Neural progenitor cell (in vitro differentiated cells): ENCODE measurements at regions not wholly inside any gene's neighbourhood (a gene's known extent, or its start where the extent isn't known, plus 50 kb on each side); places are given as distances from the start of the nearest gene placed in this dataset.

Source experiments
- EZH2 ChIP-seq: fragments of 200-600 bp; sonication (generic); IDR thresholded peaks from 2 replicates; pipeline ENCODE4 v1.6.1; 2017; ENCODE audit warnings: antibody characterized with exemption, mild to moderate bottlenecking, moderate library complexity
- TF ChIP-seq, protein P1 (sequence below): fragments of 200-600 bp; sonication (generic); IDR thresholded peaks from 2 replicates; pipeline ENCODE4 v1.5.1; 2017; ENCODE audit warnings: antibody characterized with exemption, mild to moderate bottlenecking

DNA sequence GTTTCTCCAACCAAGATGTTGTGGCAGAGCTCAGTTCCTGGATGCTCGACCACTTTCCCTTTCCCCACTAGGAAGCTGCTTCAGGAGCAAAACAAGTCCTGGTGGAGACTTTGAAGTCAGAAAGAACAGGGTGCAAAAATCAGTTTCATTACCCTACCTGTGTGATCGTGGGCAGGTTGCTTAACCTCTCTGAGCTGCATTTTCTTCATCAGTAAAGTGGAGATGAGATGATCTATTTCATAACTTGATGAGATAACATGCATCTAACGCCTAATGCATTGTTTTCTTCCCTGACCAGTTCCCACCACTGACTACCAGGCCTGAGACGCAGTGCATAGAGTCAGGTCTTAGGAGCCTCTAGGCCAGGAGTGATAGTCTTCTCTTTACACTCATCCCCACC, 470.0 kb downstream of the SOX6 start:
- no peak for TF ChIP-seq EZH2
- TF ChIP-seq, protein P1, sequence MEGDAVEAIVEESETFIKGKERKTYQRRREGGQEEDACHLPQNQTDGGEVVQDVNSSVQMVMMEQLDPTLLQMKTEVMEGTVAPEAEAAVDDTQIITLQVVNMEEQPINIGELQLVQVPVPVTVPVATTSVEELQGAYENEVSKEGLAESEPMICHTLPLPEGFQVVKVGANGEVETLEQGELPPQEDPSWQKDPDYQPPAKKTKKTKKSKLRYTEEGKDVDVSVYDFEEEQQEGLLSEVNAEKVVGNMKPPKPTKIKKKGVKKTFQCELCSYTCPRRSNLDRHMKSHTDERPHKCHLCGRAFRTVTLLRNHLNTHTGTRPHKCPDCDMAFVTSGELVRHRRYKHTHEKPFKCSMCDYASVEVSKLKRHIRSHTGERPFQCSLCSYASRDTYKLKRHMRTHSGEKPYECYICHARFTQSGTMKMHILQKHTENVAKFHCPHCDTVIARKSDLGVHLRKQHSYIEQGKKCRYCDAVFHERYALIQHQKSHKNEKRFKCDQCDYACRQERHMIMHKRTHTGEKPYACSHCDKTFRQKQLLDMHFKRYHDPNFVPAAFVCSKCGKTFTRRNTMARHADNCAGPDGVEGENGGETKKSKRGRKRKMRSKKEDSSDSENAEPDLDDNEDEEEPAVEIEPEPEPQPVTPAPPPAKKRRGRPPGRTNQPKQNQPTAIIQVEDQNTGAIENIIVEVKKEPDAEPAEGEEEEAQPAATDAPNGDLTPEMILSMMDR, result no peak
